H7 (cell line): ENCODE measurements at regions not wholly inside any gene's neighbourhood (a gene's known extent, or its start where the extent isn't known, plus 50 kb on each side); places are given as distances from the start of the nearest gene placed in this dataset.
A peak's percentile ranks its signal among the peaks of the same experiment; 100 is the strongest.
"Not testable (repeated sequence)": the region's sequence is repeated elsewhere in the genome, so short reads cannot be mapped to it uniquely, and the experiment has no call there.

Experiments used
- DNase-seq: peaks from one replicate; pipeline ENCODE4 v3.0.0; 2012
- H3K27me3 ChIP-seq: 2 replicates; pipeline ENCODE4 v1.6.0; 2011; ENCODE audit warnings: mild to moderate bottlenecking, low read length; ENCODE audit not compliant: control insufficient read depth, insufficient read depth
- H3K36me3 ChIP-seq: replicated peaks from 2 replicates; pipeline ENCODE4 v1.5.1; 2011; ENCODE audit warnings: low read length; ENCODE audit not compliant: control insufficient read depth, insufficient read depth
- H3K4me3 ChIP-seq: 2 replicates; pipeline ENCODE4 v1.5.1; 2011; ENCODE audit warnings: low read depth, mild to moderate bottlenecking, control low read depth, low read length, moderate library complexity; ENCODE audit not compliant: insufficient read depth

DNA sequence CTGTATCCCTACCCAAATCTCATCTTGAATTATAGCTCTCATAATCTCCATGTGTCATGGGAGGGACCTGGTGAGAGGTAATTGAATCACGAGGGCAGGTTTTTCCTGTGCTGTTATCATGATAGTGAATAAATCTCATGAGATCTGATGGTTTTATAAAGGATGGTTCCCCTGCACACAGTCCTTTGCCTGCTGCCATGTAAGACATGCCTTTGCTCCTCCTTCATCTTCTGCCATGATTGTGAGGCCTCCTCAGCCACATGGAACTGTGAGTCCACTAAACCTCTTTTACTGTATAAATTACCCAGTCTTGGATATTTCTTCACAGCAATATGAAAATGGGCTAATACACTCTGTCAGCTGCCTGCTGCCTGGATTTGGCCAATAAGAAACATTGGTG, 133.8 kb upstream of the POU3F1 start:
- H3K27me3 ChIP-seq, DNase-seq: not testable (repeated sequence)

DNA sequence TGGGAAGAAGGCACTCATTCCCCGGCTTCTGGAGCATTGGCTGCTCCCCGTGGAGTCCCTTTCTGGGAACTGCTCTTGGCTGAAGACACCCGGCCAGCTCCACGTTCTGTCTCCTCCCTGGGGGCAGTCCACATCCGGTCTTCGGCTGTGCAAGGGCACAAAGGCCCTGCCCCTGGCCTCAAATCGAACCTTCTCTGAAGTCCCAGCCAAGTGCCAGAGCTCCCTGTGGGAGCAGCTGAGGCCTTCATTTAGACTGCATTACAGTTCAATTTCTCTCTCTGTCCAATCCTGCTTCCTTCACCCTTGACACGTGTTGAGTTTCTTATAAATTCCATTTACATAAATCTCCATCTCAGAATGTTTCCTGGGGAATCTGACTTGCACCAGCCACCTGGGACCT, 132.9 kb upstream of the POU3F1 start:
- no peaks in the 10 kb centered on the region for H3K27me3 ChIP-seq

More for the DNA sequence above, 133.8 kb upstream of the POU3F1 start:
- H3K36me3 ChIP-seq, H3K4me3 ChIP-seq: not testable (repeated sequence)

DNA sequence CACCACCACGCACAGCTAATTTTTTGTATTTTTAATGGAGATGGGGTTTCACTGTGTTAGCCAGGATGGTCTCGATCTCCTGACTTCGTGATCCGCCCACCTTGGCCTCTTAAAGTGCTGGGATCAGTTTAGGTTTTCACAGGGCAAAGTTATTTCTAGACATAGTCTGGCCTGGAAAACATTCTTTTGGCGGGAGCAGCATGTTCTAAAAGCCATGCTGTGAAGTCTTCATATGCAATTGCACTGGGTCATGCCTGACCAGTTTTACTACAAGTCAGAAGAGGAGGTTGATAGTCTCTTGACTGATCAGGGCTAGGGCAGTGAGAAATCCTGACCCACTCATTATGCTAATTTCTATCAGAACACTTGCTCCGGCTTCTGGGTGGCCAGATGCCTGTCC, 131.6 kb upstream of the POU3F1 start:
- H3K27me3 ChIP-seq, result no peaks in the 10 kb centered on the region
- no peaks in the 10 kb centered on the region for H3K36me3 ChIP-seq
- no peak overlapping the region for H3K4me3 ChIP-seq
- no peak for DNase-seq

More for the DNA sequence above, 132.9 kb upstream of the POU3F1 start:
- no peak overlapping the region for H3K4me3 ChIP-seq
- no peaks in the 10 kb centered on the region for H3K36me3 ChIP-seq
- no peak for DNase-seq

DNA sequence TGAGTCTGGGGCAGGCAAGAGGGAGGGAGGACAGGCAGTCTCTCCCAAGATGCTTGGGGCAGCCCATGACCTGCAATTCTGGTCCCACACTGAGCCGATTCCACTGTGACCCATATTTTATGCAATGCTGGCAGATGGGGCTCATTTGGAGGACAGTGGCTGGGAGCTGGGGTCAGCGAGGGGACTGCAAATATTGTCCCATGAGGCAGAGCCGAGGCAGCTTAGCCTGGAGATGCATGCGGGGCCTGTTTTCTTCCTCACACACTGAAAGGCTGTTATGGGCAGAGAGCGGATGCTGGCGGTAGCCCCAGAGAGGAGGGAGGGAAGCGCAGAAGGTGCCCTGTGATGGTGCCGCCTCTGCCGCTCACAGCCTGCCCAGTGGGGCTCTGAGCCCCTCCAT, 128.5 kb upstream of the POU3F1 start:
- H3K4me3 ChIP-seq, result no peak overlapping the region
- DNase-seq, result no peak
- H3K36me3 ChIP-seq, result no peaks in the 10 kb centered on the region
- H3K27me3 ChIP-seq, result no peaks in the 10 kb centered on the region

DNA sequence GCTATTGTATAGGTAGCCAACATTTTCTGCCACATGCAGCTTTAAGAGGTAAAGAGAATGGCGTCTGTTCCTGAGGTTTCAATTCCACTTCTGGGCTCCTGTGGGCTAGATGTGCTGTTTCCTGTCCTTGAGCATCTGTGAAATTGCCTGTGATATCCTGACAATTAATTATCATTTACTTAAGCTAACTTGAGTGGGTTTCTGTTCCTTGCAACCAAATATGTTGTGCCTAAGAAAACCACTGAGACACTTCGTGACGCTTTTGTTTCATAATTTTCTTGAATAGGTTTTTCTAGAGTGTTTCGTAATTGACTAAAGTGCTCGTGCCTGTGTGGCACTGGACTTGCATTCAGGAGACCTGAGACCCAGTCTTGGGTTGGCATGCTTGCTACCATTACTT, 127.3 kb upstream of the POU3F1 start:
- Histone ChIP-seq H3K36me3 (no peaks in the 10 kb centered on the region), H3K27me3 (no peaks in the 10 kb centered on the region), H3K4me3 (no peak overlapping the region)
- no peak for DNase-seq

DNA sequence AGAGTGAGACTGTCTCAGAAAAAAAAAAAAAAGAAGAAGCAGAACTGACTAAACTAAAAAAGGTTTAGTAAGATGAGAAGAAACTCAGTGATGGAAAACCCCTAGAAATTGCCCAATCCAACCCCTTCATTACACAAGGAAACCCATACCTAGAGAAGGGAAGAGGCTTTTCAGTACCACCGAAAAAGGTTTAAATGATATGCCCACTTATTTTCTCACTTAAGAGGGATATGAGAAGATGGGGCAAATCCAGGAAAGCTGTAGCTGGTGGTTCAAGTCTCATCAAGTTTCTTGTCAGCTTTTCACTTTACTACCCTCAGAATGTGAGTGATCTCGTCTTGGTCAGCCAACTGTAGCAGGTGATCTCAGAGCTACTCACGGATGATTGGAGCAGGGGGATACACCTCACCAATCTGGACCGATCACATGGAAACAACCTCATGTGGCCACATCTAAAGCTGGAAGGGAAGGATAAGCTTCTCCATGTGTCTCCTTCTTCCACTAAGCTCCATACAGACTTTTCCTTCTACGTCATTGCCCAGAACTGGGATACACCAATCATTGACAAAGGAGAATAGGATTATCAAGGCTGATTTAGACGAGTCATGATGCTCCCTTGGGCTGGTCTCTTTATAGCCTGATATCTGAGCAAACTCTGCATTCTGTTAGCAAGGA, 126.7 kb upstream of the POU3F1 start:
- H3K27me3 ChIP-seq, result no peaks in the 10 kb centered on the region
- H3K36me3 ChIP-seq, result no peaks in the 10 kb centered on the region
- H3K4me3 ChIP-seq, result no peak overlapping the region
- no peak for DNase-seq

DNA sequence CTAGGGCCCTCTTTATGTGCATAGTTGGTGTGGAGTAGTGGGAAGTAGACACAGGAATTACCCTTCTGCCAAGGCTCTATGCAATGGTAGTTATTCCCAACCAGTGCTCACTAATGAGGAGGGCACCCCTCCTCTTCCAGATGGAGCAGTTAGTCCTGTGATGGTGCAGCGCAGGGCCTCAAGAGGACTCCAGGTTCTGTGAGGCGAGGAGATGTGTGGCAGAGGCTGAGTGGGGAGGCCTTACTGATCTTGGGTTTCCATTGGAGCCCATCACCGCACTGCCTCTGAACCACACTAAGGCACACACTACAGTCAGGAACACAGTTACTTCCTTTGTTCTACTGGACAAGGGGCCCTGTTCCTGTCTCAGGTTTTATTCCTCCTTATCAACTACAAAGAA, 122.5 kb upstream of the POU3F1 start:
- Histone ChIP-seq H3K4me3 (no peak overlapping the region), H3K27me3 (no peaks in the 10 kb centered on the region; the same call in 1 of the 2 replicates), H3K36me3 (no peaks in the 10 kb centered on the region)
- DNase-seq, result no peak

DNA sequence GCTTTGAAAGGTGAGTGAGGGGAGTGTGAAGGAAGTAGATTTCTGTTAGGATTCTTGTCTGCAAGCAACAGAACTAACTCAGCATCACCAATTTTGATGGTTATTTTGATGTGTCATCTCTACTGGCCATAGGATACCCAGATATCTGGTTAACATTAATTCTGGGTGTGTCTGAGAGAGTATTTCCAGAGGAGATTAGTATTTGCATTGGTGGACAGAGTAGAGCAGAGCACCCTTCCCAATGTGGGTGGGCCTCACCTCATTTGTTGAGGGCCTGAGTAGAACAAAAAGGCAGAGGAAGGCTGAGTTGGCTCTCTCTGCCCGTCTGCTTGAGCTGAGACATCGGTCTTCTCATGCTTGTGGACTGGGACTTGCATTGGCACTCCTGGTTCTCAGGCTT, 121.8 kb upstream of the POU3F1 start:
- Histone ChIP-seq H3K27me3 (no peaks in the 10 kb centered on the region; the same call in 1 of the 2 replicates), H3K36me3 (no peaks in the 10 kb centered on the region), H3K4me3 (no peak overlapping the region)
- no peak for DNase-seq

DNA sequence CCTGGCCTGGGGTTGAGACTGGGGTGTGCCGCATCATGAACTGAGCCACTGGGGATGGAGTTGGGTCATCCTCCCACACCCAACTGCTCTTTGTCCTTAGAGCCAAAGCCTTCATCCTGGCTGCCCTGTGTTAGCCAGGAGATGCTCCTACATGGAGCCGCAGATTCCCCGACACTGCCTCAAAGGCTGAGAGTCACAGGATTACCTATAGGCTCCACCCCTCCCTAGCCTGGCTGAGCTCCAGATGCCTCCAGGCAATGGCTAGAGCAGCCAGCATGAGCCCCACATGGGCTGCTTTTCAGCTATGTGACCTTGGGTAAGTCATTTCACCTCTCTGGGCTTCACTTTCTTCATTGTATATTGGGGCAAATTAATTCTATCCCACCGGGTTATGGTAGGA, 119.9 kb upstream of the POU3F1 start:
- Histone ChIP-seq H3K36me3 (no peaks in the 10 kb centered on the region), H3K27me3 (no peaks in the 10 kb centered on the region; the same call in 1 of the 2 replicates), H3K4me3 (no peak overlapping the region)
- no peak for DNase-seq

DNA sequence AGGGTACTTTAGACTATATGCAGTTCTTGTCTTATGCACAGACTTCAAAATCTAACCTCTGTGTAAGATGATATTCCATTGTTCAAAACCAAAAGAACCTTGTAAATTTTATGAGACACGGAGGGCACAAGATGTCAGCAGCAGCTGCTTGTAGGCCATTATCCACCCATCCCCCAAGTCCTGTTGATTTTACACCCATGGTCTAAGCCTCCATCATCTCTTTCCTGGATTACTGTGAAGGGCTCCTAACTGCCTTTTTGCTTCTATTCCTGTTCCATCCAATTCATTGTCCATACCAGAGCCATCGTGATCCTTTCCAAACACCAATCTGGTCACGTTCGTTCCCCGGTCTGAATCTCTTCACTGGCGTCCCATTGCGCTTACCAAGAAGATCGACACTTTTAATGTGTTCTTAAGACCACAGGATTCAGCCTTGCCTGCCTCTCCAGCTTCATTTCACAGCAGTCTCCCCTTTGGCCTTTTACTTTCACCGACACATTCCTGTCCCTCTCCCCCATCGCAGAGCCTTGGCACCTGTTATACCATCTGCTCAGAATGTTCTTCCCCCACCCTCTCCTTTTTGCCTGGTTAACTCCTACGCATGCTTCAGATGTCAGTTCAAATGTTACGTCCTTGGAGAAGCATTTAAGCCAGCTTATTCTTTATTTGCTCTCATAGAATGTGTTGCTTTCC, 107.3 kb upstream of the POU3F1 start:
- H3K27me3 ChIP-seq, result peaks cover 1% of the 10 kb centered on the region

DNA sequence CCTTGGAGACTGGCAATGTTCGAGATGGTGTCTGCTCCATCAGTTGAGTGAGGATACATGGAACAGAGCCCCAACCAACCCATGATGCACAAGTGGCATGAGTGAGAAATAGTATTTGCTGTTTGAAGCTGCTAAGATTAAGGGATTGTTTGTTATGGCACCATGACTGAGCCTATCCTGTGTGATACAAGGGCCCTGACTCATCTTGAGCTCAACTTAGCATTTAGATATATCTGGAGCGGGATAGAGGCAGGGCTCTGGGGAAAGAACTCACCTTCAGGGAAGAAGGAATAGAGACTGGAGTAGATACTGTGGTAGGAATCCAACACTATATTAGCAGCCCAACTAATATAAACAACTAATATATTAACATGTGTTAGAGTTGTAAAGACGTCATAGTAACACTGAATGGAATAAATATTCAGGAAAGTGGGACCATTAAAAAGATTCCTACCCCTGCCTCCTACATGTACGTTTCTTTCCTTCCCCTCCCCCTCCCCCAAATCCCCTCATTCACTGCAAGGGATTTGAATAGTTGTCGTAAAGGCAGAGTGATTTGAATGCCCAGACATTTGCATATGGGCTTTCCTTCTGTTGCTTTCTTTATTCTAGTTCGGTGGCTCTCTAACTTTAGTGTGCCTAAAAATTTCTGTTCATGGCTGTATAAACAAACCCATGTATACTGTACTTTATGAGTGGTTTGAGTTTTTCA, 106.6 kb upstream of the POU3F1 start:
- Histone ChIP-seq H3K4me3 (no peak overlapping the region), H3K27me3 (peaks cover 1% of the 10 kb centered on the region), H3K36me3 (no peaks in the 10 kb centered on the region)
- peak; percentile 46 for DNase-seq

More for the DNA sequence above, 107.3 kb upstream of the POU3F1 start:
- no peaks in the 10 kb centered on the region for H3K36me3 ChIP-seq
- H3K4me3 ChIP-seq, result no peak overlapping the region
- DNase-seq, result no peak

DNA sequence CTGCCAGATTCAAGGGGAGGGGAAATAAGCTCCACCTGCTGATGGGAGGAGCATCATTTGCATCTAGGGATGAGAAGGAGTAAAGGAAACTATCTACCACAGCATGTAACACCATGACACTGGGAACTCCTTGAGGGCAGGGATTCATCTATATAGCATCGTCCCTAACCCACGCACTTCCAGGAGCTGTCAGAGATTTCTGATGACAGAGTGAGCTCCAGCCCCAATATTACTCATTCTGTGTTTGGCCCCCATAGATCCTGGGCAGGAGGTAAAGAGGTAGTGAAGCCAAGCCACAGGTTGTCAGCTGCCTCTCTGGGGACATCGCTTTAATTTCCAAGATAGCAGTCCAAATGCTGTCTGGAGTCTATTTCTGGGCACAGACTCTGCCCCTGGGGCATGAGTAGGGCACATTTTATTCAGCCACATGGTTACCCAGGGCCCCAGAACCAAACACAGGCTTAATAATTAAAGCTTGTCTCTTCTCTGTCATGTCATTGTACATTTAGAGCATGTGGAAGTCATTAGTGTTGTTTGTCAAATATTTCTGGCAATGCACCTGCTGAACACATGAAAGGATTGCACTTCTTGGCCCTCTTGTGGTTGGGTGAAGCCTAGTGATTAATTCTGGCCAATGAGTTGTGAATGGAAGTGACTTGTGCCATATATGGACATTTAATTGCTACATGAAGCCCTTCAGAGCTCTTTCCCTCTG, 105.9 kb upstream of the POU3F1 start:
- Histone ChIP-seq H3K27me3 (peaks cover 1% of the 10 kb centered on the region), H3K36me3 (no peaks in the 10 kb centered on the region), H3K4me3 (no peak overlapping the region)
- no peak for DNase-seq

DNA sequence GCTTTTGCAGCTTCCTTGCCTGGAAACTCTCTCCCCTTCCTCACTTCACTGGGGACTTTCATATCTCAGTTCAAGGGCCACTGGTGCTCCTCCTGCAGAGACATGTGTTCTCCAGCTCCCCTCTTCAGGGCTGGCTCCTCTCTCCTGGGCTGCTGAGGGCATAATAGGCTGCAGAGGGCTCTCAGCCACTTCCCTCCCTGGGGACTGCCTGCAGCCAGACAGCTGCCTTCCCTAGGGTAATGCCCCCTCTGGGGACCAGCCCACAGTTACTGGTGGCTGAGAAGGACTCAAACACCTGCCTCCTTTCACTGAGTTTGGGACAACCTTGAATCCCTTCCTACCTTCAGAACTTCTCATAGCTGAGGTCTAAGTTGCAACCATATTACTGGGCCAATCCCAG, 104.8 kb upstream of the POU3F1 start:
- H3K27me3 ChIP-seq, result peaks cover 1% of the 10 kb centered on the region
- DNase-seq, result no peak
- H3K4me3 ChIP-seq, result no peak overlapping the region
- no peaks in the 10 kb centered on the region for H3K36me3 ChIP-seq

DNA sequence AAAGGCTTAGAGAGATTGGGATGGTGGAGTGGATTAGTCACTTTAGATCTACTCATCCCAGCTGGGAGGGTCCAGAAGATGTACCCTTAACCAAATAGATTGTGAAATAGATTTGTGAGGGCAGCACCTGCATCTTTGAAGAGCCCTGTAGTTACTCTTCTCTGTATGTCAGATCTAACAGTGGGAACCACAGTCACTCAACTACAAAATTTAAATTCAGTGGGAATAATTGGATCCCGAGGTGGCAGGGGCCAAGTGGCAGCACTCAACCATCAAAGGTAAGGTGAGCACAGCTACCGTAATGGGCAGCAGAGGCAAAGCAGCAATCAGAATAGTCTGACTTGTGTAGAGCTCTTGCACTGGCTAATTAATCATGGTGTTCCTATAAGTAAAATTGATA, 99.5 kb upstream of the POU3F1 start:
- not testable (repeated sequence) for H3K27me3 ChIP-seq, H3K4me3 ChIP-seq, H3K36me3 ChIP-seq, DNase-seq
